NCI-H345 treated with DMSO at 0.1 percent for 48 hours (cell line): ENCODE measurements at regions not wholly inside any gene's neighbourhood (a gene's known extent, or its start where the extent isn't known, plus 50 kb on each side); places are given as distances from the start of the nearest gene placed in this dataset.

Experiments used
- DNase-seq: peaks from one replicate; lab custom pipeline; 2025; ENCODE audit not compliant: unreplicated experiment; lab: John Stamatoyannopoulos, UW

DNA sequence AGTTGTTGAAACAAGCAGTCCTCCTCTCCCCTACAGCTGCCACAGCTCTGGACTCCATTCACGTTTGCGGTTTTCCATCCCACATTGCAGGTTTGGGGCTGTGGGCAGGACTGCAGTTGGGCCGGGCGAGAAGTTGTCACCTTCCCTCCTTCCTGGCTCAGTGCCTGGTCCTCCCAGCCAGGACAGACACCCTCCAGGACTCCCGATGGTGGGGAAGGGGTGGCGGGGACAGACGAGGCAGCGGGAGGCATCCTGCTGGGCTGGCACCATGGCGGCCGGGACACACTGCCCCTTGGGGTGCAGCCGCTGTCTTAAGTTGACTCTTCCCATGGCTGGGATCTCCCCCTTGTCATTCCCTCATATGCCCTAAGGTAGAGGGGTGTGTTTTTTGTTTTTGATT, 615.2 kb downstream of the BRD1 start:
- DNase-seq: no peak

GRCh38 chr22:49212002-49212401, 615.7 kb downstream of the BRD1 start:
- DNase-seq: no peak

- no peak for DNase-seq
Observed at GRCh38 chr22:49211176-49211575, 616.5 kb downstream of the BRD1 start.

GRCh38 chr22:49210606-49211005, 617.1 kb downstream of the BRD1 start:
- no peak for DNase-seq

DNA sequence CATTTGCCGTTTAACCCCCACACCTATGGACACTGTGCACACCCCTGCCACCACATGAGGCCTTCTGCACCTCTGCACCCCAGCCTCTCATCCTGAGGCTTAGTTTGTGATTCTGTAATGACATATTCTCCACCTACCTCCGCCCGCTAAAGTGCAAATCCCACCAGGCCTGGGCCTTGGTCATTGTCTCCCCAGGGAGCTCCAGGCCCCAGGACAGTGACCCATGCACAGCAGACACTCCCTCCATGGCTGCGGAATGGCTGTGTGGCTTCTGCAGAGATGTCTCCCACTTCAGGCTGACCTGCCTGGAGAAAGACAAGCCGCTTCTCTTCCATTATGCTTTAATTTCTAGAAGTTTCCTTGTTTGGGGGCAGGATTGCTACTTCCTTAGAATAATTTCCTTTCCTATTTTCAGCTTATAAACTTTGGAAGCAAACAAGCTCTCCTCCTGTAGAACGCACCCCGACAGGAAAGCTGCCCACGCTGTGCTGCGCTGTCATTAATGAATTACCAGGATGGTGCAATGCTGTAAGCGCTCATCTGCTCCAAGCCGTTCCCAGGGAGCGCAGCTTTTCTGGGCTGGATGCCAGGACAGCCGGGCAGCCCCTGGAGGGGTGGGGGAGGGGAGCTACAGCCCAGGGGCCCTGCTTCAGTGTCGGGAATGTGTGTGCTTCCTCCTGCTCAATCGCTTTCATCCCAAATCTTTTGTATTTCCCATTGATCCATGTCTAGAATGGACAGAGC, 618.0 kb downstream of the BRD1 start:
- DNase-seq: peak; percentile 45

- no peak for DNase-seq
Observed at GRCh38 chr22:49208768-49209252, 618.9 kb downstream of the BRD1 start.

DNA sequence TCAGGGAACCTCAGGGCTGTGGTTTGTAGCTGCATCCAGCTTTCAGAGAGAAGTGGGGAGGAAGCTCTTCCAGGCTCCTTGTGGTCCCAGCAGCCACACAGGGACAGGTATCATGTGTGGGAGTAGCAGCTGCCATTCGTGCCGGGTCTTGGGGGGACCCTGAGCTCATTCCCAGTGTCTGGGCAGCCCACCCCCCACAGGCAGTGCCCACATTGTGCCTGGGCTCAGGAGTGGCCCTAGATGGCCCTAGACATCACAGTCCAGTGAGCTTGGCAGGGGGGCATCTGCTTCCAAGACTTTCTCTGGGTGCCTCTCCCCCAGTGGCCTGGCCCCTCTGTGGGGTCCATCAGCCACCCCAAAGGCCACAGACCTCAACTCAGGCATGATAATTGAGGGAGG, 619.7 kb downstream of the BRD1 start:
- no peak for DNase-seq

DNA sequence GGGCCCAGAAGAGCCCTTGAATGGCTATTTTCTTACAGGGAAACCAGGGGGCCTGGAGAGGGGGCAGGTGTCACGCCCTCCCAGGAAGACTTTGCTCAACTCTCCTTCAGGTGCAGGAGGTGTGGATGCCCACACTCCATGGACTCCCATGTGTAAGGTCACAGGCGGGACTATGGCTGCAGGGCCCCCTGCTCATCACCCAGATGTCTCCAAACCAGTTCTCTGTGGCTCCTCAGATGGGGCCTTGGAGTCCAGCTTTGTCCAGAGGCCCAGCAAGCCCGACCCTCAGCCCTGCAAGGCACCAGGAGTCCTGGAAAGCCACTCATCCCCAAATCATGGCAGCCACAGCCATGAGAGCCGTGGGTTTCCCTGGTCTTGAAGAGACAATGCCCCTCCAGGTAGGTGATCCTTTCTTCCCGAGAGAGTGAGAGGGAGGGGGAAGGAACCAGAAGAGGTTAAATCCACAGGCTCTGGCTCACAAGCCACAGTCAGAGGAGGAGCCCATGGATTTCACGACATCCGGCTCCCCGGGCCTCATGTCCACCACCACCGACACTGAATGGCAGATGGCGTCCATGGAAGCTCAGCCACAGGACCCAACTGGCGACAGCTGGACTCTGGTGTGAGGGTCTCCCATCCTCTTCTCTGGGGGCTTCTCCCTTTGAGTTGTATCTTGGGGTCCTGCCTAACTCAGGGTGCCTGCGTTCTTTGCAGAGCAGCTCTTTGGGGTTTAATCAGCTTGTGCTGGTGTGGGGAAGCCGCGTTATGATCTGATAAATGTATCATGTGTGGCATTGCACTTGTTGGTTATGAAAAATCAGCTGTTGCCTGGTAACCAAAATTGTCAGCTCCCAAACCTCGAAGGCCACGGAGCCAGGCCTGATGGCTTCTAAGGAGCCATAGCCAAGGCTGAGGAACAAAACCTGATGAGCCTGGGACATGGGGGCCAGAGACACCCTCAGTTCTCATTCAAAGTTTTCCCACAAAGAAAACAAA, 620.4 kb downstream of the BRD1 start:
- no peak for DNase-seq

- no peak for DNase-seq
Observed at GRCh38 chr22:49206281-49206680, 621.4 kb downstream of the BRD1 start.

DNA sequence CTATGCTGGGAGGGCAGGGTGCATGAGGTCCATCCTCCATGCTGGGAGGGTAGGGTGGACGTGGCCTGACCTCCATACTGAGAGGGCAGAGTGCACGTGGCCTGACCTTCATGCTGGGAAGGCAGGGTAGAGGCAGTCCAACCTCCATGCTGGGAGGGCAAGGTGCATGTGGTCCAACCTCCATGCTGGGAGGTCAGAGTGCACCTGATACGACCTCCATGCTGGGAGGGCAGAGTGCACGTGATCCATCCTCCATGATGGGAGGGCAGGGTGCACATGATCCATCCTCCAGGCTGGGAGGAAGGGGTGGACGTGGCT, 622.2 kb downstream of the BRD1 start:
- DNase-seq: no peak

DNA sequence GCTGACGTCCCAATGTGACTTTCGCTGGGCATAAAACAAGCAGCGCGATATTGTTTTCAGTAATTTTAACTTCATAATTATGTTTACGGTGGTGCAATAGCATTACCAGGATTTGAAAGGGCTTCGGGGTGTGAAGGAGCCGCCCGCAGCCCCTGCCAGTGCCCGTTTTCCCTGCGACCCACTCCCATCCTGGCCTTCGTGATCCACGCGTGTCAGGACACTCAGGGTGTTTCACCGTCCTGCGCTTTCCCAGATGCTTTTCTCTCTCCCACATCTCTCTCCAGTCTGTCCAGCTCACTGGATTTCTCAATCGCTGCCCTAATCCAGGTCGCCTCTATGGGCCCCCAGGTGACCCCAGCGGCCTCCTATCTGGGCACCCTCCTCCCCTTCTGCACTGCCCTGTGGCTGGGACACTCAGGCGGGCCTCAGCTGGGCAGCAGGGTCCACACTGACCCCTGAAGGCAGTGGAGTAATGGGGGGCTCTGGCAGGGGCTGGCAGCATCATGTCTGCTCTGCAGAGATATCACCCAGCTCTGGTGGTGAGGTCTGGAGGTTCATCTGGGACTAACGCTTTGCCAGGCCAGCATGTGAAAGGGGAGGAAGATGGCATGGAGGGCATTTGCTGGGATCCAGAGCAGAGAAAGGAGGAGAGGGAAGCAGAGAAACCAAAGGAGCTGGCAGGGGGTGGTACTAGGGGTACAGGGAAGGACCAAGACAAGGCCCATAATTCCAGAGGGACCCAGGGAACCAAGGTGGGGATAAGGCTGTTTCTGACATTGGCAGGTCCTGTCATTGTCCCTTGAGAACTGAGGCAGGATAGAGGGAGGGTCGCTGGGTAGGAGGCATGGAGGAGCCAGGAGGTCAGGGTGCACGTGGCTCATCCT, 622.8 kb downstream of the BRD1 start:
- DNase-seq: no peak

GRCh38 chr22:49203859-49204598, 623.6 kb downstream of the BRD1 start:
- DNase-seq: no peak

- no peak for DNase-seq
Observed at GRCh38 chr22:49203091-49203858, 624.4 kb downstream of the BRD1 start.

DNA sequence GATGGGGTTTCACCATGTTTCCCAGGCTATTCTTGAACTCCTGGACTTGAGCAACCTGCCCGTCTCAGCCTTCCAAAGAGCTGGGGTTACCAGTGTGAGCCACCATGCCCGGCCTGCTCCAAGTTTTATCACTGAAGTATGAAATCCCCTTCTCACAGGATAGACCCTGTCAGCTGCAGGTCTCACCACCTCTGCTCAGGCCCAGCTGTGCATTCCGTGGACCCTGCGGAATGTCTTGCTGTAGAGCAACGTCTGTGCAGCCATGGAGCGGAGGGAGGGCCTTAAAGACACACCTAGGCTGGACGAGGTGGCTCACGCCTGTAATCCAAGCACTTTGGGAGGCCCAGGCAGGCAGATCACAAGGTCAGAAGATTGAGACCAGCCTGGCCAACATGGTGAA, 625.4 kb downstream of the BRD1 start:
- no peak for DNase-seq

DNA sequence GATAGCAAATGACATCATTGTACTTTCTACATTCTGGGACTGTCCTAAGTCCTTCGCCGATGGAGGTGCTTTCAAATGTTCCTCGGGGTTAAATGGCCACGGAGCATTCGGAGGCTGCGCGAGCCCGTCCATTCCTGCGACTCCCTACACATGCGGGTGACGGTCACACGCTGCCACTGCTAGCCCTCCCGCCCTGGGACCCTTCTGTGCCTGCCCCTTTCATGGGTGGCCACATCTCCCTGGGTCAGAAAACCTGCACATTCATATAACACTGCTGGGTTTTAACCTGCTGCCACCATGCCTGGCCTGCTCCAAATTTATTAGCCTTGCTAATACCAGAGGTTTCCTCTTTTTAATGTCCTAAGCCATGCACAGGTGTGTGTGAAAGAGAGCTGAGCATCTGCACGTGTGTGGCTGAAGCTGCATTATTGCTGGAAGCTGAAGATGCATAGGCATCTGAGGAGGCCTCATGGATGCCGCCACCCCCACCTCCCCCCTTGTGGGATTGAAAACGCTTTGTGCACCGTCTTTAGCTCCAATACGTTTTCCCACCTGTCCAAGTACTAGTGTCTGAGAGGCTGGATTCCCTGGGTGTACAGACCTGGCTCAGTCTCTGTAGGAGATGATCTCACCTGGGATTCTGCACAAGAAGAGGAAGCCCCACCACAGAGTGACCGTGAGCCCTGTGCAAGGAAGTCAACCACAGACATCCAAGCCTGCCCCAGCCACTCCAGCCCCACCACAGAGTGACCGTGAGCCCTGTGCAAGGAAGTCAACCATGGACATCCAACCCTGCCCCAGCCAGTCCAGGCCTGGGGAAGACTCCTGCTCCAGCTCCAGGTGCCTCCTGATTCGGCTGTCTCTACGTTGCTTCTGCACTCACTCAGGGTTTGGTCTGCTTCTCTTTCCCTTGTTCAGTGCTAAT, 626.4 kb downstream of the BRD1 start:
- no peak for DNase-seq

GRCh38 chr22:49199224-49199623, 628.4 kb downstream of the BRD1 start:
- no peak for DNase-seq

DNA sequence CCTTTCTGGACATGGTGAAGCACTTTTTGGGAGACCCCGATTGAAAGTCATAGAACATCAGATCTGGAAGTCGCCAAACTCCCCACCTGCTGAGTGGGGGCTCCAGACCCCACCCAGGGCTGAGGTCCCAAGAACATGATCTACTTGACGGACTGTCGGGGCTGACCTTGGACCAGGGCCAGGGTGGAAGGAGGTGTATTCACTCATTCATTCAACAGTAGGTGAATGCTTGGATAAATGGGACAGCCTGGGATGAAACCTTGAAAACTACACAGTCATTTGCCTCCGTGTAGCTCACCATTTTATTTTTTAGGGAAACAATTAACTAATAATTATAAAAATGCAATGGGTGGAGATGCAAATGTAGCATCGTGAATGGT, 629.0 kb downstream of the BRD1 start:
- DNase-seq: no peak

- no peak for DNase-seq
Observed at GRCh38 chr22:49197986-49198704, 629.5 kb downstream of the BRD1 start.
